SKM-1 treated with dmso at 0.1 percent for 144 hours (cell line): ENCODE measurements at regions not wholly inside any gene's neighbourhood (a gene's known extent, or its start where the extent isn't known, plus 50 kb on each side); places are given as distances from the start of the nearest gene placed in this dataset.

ENCODE experiments used
- DNase-seq: peaks from one replicate; lab custom pipeline; 2025; ENCODE audit not compliant: unreplicated experiment; lab: John Stamatoyannopoulos, UW

DNA sequence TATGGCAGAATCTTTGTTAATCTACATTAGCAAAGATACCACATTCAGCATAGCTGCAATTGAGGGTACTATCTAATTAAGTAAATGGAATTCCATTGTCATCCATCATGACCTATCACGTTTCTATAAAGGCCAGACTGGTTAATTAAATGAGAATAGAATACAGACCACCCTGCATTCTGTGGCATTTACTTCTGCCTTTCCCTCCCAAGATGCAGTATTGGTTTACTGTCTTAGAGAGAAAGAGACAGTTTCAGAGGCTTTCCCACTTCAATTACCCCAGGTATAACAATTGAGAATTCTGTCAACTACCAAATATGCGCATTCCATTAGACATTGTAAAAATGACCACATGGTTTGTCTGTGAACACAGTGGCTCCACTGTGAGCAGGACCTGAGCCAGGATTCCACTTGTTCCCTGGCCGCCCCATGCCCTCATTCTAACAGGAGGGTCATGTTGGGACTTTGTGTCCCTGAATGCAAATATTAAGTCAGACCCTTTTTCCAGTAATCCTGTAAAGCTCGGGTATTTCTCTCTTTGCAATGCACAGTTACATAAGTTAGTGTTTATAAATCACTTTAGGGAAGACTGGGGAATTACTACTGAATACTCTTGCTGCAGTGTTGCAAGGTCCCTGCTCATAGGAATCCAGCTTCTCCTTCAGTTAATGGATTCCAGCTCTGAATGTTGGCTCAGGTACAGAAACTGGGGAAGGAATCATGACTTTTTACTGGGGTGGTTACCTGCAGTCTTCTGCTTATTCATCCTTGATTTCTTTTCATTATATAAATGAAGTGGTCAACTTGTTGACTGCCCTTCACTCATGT is 261.0 kb downstream of the PDGFC start:
- no peak for DNase-seq

DNA sequence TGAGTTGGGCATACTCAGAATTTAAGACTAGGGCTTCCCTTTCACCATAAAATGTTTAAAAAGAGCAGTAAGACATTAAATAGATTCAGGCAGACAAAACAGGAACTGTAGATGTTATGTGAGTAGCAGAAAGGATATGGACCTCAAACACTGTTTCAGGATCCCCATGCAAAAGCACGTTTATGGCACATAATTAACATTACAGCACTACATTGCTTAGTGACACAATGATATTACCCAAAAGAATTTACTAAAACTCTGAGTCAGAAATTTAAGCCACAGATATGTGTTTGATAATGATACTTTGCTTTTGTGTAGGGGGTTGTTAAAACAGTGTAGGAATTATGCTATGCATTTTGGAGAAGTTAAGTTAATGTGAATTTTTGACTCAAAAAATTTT is 266.3 kb downstream of the PDGFC start:
- no peak for DNase-seq

DNA sequence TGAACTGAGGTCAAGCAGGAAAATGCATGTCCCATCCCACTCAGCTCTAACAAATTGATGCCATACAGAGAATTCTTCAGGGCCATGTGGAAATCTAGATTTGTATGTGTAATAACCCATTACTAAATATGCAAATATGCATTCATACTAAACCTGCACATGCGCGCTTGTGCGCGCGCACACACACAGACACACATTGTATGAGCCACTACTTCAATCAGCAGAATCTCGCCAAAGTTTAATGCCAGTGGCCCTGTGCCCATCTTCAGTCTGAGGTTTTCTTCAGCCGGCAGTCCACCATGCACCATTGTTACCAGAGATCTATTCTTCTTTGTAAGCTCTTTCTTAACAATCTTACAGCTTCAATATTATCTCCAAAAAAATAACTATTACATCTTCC is 276.4 kb downstream of the PDGFC start:
- DNase-seq: no peak

DNA sequence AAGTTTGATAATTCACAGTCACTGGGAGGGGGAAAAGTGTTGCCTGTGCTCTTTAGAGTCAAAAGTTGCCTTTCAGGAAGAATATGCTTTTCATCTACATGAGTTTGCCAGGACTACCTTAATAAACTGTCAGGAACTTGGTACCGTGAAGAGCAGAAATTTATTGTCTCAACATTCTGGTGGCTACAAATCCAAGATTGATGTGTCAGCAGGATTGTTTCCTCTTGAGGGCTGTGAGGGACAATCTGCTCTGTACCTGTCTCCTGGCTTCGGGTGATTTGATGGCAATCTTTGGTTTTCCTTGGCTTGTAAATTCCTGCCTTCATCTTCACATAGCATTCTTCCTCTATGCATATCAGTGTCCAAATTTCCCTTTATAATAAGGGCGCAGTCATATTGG is 277.2 kb downstream of the PDGFC start:
- no peak for DNase-seq

DNA sequence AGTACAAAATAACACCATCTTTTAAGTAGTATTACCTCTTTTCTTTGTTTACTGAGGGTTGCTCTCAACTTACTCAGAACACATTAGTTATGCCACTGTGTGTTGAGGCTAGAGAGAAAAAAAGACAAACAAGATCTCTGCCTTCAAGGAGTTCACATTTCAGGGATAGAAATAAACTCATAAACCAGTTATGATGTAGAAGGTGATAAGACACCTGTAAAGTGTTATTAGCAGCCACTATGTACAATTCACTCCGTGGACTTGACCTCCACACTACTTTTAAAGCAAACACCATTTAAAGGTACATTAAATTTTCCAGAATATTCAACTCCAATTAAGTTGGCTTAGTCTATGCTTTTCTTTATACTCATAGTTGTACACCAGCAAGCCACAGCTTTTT is 278.0 kb downstream of the PDGFC start:
- DNase-seq: no peak

DNA sequence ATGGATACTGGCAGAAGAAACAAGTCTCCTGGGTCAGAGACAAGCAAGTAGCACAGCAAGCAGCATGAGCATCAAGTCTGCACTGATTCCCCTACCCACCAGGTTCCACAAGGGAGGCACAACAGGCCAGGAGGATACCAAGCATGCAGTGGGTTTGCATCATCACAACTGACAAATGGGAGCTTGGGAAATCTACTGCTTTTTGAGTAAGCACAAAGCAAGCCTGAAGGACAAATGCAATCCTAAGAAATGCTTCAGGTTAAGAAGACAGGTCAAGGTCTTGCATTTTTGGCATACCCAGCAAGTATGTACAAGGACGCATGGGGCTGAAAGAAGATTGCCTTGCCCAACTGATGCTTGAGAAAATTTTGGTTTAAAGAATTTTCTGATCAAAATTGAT is 279.6 kb downstream of the PDGFC start:
- DNase-seq: no peak

DNA sequence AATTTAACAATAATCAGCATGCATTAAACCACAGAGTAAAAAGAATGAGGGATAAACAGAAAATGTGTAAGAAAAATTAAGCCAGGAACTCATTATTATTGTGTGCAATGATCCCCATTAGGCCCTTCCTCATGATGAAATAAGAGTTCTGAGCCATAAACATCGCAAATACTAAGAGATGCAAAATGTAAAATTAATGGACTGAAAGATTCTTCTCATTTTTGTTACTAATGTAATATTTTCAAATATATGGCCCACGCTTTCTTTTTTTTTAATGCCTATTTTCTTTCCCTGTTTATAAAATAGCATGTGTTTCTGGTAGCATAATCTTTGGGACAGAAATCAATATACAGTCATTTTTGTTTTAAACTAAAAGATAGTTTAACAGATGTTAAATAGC is 281.0 kb downstream of the PDGFC start:
- no peak for DNase-seq

DNA sequence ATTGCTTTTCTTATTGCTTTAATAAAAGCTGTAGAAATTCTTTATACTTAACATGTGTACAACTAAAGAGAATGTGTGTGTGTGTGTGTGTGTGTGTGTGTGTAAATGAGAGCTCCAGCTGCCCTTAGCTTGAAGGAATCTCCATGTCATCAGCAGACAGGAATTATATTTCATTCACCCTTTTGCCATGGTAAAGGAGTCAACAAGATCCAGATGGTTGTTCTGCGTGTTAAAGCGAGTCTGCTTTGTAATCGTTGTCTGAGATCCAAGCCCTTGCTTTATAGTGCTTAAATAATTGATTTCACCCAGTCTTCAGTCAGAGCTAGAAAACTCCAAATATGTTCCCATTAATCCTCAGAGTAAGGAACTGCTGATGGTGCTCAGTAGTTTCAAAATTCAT is 285.5 kb downstream of the PDGFC start:
- no peak for DNase-seq

DNA sequence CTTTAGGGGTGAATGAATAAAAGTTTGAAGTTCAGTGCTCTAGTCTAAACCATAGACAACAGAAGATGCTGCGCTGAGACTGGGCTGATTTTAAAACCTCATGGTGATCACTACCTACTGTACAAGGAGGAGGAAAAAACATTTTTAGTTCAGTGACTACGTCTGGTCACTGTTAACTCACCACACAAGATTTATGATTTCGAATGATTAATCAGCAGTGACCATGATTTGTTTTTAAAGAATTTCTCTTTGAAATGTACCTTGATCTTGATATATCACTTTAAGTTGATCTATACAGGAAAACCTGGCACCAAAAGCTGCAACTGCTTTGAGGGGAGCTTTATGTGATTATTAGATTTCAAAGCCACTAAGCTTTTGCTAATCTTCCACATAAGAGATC is 286.3 kb downstream of the PDGFC start:
- no peak for DNase-seq

DNA sequence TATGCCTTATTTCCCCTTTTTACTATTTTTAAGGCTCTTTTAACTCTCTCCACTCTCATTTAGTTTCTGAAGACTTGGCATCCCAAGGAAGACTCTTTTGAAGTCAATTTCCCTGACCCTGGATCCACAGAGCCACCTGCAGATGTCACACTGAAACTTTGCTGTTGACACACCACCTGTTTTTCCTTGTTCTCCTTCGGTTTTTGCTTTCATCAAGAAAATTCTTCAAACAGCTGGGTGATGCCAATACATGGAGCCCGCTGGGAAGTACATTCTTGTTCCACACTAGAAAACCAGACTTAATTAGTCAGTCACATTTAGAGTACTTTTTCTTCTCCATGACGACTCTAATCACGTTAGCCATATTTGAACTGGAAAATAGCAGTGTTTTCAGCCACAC is 293.9 kb downstream of the PDGFC start:
- DNase-seq: no peak

DNA sequence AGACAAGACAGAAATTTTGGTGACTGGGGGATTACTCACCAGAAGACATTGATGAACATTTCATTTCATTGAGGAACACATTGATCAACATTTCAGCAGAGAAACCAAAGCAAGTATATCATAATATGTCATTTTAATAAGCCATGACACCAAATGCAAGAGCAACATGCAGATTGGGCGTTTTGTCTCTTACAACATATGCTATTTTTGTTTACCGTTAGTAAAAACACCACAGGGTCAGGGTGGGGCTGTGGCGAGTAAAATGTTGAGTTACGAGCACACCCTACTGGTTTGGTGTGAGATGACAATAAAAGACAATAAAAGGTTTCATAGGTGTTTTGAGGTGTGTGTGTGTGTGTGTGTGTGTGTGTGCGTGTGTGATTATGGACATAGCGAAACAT is 294.5 kb downstream of the PDGFC start:
- no peak for DNase-seq

DNA sequence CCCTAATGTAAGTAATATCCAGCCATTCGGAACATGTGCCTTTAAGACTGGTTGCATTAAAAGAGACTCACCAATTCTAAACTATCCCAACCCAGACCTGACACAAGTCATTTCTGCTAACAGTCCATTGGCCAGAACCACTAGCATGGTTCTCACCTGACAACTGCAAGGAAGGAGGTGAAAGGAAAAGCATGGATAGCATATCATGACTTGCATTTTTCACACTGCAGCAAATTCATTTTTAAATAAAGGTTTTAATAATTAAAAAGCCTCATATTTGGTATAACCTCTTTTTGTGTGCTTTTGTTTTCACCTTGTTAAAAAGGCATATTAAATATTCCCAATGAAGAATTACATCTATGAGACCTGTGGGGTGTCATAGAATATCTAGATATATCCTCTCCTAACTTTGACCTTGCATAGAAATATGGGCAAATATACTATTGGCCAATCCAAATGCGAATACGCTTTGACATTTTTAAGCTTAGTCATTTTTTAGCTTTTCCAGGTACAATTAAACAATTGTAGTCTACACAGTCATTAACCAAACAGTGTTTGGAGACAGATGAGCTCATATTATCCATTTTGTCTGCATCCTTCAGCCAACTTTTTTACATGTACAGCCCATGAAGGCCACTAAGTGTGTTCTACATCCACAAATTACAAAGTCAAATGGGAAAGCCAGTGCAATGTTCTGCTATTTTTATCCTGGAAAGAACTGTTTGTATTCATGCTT is 295.3 kb downstream of the PDGFC start:
- no peak for DNase-seq

DNA sequence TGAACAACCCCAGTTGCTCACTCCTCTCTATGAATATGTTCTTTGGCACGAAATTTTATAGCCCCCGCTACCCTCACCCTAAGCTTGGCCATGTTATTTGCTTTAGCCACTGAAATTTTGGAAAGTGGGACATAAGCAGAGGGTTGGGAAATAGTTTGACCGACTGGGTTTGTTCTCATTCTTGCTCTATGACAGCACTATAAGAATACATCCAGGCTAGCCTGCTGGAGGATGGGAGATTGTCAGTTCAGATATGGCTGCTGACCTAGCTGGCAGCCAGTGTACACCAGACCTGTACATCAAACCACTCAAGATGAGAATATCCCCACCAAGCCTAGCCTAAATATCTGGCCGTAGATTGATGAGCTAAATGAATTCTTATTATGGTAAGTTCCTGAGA is 298.1 kb downstream of the PDGFC start:
- DNase-seq: no peak

DNA sequence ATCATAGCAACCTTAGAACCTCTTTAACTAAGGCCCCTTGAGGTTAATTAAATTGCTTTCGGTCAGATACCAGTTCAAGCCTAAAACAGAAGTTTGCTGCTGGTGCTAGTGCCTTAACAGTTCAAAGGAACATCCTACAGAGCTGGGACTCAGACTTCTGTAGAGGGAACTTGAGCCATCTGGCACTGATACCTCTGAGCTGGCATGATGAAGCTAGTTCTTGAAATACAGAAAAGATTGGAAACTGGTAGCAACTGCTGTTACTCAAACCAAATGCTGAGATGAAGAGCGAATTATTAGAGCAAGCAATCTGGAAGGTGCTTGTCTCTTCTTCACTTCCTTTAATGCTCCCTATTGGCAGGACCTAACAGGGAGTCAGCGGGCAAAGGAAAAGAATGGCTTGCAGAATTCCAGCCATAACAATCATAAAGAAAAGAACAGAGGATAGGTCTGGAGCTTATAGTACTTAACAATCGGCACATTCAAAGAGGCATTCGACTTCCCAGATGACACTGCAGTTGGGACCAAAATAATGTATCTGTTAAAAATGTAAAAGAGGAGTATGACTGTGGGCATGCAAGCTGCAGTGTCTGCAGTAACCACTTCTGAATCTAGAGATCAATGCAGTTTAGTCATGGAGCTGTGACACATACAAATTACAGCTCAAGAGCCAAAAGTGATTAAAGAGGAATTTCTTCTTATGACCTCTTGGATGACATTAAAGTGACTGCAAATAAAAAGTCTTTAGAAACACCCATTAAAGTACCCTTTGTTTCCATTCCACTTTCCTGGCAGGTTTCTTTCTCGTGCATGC is 298.9 kb downstream of the PDGFC start:
- DNase-seq: no peak

DNA sequence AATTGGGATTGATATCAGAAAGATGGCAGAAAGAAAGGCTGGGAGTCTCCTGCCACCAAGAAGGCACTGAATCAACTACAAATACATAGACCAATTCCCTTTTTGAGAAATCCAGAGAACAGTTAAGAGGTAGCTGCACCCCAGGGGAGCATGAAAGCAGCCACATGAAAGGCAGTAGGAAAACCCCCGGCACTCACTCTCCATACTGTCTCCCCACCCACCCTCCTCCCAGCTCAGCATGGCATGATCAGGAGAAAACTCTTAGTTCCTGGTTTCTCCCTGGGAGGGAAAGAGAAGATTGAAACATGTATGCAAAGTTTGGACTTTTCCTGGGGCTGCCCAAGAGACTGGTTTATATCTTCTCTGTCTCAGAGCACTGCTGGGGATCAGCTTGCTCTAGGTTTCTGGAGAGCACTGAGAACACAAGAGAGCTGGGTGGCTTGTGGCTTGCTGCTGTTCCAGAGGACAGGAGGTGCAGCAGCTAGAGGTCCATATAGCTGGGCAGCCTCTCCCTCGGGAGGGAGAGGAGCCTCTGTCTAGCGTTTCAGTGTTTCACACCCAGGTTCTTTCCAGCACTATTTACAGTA is 305.7 kb downstream of the PDGFC start:
- no peak for DNase-seq

DNA sequence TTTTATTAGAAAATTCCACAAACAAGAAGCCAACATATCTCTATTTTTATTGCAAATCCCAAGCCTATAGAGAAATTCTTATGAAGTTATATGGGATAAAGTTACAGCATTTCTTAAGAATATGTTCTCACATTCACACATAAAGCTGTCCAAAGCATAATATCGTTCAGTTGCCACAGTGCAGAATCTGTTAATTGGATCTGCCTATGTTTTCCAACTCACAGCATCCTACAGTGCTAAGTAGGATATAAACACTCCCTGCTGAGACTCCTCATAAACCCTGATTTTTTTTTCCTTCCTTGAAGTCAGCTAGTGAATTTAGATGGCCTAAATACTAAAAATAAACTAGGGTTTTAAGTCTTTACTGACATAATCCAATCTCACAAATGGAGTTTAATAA is 307.9 kb downstream of the PDGFC start:
- no peak for DNase-seq

DNA sequence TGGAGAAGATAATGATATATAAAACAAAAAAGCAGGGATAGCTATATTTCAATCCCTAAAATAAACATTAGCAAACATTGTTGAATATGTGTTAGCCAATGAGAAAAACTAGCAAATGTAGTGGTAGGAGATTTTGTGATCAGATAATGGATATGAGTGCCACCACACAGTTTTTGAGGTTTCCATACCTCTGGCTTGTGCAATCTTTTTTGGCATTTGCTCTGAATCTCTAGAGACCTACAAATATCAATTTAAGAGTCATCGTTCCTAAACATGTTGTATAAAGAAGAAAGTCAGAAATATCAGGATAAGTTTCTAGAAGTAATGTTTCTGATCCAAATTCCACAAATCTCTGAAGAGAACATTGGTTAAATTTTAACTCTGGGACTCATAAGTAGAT is 308.7 kb downstream of the PDGFC start:
- DNase-seq: no peak

DNA sequence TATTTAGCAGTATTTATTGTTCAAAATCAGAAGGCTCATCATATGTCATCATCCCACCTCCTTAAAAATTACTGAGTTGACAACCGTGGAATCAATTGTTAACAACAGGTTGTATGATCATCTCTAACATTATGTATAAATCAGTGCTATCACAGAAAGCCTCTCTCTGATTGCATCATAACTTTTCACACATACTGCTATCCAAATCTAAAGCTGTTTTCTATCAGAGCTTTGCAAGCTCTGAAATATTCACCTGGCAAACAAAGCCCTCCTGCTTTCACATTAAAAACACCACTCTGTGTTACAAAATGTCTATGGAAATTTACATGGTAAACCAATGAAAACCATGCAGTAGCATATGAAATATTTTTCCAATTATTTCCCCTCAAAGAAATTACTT is 310.0 kb downstream of the PDGFC start:
- DNase-seq: no peak

DNA sequence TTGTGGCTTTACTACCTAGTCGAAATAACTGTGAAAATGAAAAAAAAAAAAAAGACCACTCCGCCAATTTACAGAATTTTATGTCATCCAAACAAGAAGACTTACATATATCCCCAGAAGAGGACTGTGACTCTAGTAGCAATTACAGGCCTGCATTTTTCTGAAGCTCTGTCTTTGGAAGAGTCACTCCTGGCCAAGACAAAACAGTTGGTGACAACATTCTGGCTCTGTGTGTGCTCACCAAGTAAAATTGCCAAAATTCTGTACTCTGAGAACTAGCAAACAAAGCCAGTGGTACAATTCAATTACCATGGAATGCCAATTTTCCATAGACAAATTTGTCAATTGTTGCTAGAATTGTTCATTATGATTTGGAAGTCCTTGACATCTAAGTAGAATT is 311.1 kb downstream of the PDGFC start:
- DNase-seq: no peak

DNA sequence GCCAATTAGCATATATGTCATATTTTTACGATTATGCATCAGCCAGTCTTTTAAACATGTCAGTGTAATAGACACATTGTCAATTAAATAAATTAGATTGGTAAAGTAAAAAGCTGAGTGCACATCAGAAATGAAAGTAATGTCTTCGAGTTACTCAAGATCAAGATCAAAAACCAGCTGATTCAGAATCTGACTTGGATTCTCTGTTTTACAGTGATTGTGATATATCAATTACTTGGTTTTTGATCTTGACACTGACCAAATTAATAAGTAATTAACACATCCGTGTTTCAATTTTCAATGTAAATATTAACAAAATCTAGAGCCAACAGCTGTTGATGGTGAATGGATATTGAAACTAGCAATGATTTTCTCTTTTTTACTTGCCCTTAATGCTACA is 311.6 kb downstream of the PDGFC start:
- no peak for DNase-seq

DNA sequence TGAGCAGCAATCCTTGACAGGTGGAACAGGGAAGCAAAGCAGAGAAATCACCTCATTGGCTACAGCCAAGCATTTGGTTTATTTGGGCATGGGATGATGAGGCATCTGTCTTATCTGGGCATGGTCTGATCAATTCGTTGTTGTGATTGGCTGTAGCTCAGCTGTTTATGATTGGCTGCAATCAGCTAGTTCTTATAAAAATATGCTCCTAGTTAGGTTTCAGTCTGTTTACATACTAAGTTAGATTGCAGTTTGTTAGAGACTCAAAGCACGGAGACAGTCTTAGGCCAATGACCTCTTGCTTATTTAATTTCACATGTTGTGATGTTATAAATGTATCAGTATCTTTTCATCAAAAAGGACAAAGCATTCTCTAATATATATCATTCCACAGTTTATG is 312.0 kb downstream of the PDGFC start:
- no peak for DNase-seq

DNA sequence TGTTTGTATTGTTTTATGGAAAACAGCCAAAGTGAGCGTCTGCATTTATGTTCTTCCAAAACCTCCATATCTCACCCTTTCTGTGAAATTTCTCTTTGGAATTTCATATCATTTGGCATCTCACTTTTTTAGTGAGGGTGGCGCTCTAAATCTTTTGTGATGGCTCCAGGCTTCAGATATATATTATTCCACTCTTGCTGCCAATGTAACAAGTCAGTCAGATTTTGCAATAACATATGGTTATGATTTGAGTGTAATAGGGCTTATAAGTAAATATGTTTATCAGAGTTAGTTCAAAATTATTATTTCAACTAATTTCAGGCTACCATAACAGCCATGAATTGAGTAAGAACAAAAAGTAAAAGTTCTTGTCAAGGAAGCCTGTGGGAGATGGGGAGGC is 314.7 kb downstream of the PDGFC start:
- DNase-seq: no peak
